GM12878 (cell line): ENCODE measurements at regions not wholly inside any gene's neighbourhood (a gene's known extent, or its start where the extent isn't known, plus 50 kb on each side); places are given as distances from the start of the nearest gene placed in this dataset.

Experiments
- BCL3 ChIP-seq: IDR thresholded peaks from 2 replicates; pipeline ENCODE4 v1.6.1; 2011; ENCODE audit warnings: borderline replicate concordance, low read depth, mild to moderate bottlenecking, moderate library complexity, low read length; ENCODE audit not compliant: insufficient read depth, poor library complexity, severe bottlenecking
- BHLHE40 ChIP-seq, 2 experiments: fragments of 450-650 bp in 1 of 2; IDR thresholded peaks; 2 replicates each; pipeline ENCODE4 v1.6.1; 2011 to 2017; ENCODE audit warnings: low read depth in 2 of 2, borderline replicate concordance in 1 of 2, improper control_type of control experiment in 1 of 2, low read length in 1 of 2, mild to moderate bottlenecking in 1 of 2
- HDAC6 ChIP-seq: fragments of 200-600 bp; sonication (generic); IDR thresholded peaks from one replicate; pipeline ENCODE4 v1.8.0; 2017; ENCODE audit warnings: antibody characterized with exemption; ENCODE audit not compliant: unreplicated experiment
- LARP7 ChIP-seq: fragments of 450-650 bp; IDR thresholded peaks from 2 replicates; pipeline ENCODE4 v1.6.1; 2017; ENCODE audit warnings: mild to moderate bottlenecking
- RBBP5 ChIP-seq: fragments of 200-600 bp; sonication (generic); conservative IDR thresholded peaks from 2 replicates; pipeline ENCODE4 v1.6.1; 2016
- SMC3 ChIP-seq: IDR thresholded peaks from 2 replicates; pipeline ENCODE4 v1.6.1; 2011; ENCODE audit warnings: low read length, improper control_type of control experiment, borderline replicate concordance
- ZNF24 ChIP-seq: fragments of 450-650 bp; IDR thresholded peaks from 2 replicates; pipeline ENCODE4 v1.6.1; 2017; ENCODE audit warnings: antibody characterized with exemption, mild to moderate bottlenecking
- TF ChIP-seq, protein P1 (sequence below), 3 experiments: IDR thresholded peaks in 2 of 3; conservative IDR thresholded peaks in 1 of 3; 2 replicates each; pipeline ENCODE4 v1.5.1; 2011; ENCODE audit warnings: low read depth in 3 of 3, low read length in 3 of 3, mild to moderate bottlenecking in 3 of 3, control low read depth in 2 of 3, moderate library complexity in 2 of 3, inconsistent platforms in 1 of 3, mixed read lengths in 1 of 3; ENCODE audit not compliant: control insufficient read depth in 2 of 3, insufficient read depth in 1 of 3; ENCODE audit errors: extremely low read depth in 1 of 3
- TF ChIP-seq, protein P2 (sequence below): IDR thresholded peaks from 2 replicates; pipeline ENCODE4 v1.6.1; 2012; ENCODE audit warnings: mild to moderate bottlenecking, low read depth, low read length
- TF ChIP-seq, protein P3 (sequence below): IDR thresholded peaks from 2 replicates; pipeline ENCODE4 v1.6.1; 2012; ENCODE audit warnings: low read length, inconsistent platforms

- TF ChIP-seq BHLHE40 (IDR thresholded peaks at IDR 0.05; ENCODE audit: borderline replicate concordance in 1 of 2, low read depth in 2 of 2, low read length in 1 of 2) (no peak), ZNF24 (no peak), BCL3 (no peak), SMC3 (no peak), LARP7 (no peak), HDAC6 (no peak), RBBP5 (no peak)
- TF ChIP-seq, protein P1, sequence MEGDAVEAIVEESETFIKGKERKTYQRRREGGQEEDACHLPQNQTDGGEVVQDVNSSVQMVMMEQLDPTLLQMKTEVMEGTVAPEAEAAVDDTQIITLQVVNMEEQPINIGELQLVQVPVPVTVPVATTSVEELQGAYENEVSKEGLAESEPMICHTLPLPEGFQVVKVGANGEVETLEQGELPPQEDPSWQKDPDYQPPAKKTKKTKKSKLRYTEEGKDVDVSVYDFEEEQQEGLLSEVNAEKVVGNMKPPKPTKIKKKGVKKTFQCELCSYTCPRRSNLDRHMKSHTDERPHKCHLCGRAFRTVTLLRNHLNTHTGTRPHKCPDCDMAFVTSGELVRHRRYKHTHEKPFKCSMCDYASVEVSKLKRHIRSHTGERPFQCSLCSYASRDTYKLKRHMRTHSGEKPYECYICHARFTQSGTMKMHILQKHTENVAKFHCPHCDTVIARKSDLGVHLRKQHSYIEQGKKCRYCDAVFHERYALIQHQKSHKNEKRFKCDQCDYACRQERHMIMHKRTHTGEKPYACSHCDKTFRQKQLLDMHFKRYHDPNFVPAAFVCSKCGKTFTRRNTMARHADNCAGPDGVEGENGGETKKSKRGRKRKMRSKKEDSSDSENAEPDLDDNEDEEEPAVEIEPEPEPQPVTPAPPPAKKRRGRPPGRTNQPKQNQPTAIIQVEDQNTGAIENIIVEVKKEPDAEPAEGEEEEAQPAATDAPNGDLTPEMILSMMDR (IDR thresholded peaks at IDR 0.05 in 2 of 3, conservative IDR thresholded peaks at IDR 0.05 in 1 of 3; ENCODE audit: control insufficient read depth in 2 of 3, extremely low read depth in 1 of 3, insufficient read depth in 1 of 3, low read depth in 3 of 3, low read length in 3 of 3): no peak
- TF ChIP-seq, protein P2, sequence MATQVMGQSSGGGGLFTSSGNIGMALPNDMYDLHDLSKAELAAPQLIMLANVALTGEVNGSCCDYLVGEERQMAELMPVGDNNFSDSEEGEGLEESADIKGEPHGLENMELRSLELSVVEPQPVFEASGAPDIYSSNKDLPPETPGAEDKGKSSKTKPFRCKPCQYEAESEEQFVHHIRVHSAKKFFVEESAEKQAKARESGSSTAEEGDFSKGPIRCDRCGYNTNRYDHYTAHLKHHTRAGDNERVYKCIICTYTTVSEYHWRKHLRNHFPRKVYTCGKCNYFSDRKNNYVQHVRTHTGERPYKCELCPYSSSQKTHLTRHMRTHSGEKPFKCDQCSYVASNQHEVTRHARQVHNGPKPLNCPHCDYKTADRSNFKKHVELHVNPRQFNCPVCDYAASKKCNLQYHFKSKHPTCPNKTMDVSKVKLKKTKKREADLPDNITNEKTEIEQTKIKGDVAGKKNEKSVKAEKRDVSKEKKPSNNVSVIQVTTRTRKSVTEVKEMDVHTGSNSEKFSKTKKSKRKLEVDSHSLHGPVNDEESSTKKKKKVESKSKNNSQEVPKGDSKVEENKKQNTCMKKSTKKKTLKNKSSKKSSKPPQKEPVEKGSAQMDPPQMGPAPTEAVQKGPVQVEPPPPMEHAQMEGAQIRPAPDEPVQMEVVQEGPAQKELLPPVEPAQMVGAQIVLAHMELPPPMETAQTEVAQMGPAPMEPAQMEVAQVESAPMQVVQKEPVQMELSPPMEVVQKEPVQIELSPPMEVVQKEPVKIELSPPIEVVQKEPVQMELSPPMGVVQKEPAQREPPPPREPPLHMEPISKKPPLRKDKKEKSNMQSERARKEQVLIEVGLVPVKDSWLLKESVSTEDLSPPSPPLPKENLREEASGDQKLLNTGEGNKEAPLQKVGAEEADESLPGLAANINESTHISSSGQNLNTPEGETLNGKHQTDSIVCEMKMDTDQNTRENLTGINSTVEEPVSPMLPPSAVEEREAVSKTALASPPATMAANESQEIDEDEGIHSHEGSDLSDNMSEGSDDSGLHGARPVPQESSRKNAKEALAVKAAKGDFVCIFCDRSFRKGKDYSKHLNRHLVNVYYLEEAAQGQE: no peak
- TF ChIP-seq, protein P3, sequence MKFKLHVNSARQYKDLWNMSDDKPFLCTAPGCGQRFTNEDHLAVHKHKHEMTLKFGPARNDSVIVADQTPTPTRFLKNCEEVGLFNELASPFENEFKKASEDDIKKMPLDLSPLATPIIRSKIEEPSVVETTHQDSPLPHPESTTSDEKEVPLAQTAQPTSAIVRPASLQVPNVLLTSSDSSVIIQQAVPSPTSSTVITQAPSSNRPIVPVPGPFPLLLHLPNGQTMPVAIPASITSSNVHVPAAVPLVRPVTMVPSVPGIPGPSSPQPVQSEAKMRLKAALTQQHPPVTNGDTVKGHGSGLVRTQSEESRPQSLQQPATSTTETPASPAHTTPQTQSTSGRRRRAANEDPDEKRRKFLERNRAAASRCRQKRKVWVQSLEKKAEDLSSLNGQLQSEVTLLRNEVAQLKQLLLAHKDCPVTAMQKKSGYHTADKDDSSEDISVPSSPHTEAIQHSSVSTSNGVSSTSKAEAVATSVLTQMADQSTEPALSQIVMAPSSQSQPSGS: no peak
Measured at GRCh38 chr3:106071306-106071705, 202.5 kb upstream of the CBLB start.
